DND-41 (cell line): ENCODE measurements at regions not wholly inside any gene's neighbourhood (a gene's known extent, or its start where the extent isn't known, plus 50 kb on each side); places are given as distances from the start of the nearest gene placed in this dataset.
A peak's percentile ranks its signal among the peaks of the same experiment; 100 is the strongest.

Source experiments
- ATAC-seq: fragments of 200-7000 bp; cut with Tn5 transposase; 3 replicates; pipeline ENCODE4 v1.9.1; 2021; ENCODE audit warnings: low read depth; ENCODE audit not compliant: insufficient read depth
- DNase-seq: peaks from one replicate; pipeline ENCODE4 v3.0.0-alpha.2; 2020
- H2AFZ ChIP-seq: 2 replicates; pipeline ENCODE4 v1.6.0; 2012; ENCODE audit warnings: low read depth, low read length
- H3K27ac ChIP-seq: 2 replicates; pipeline ENCODE4 v1.5.1; 2012; ENCODE audit warnings: low read length, inconsistent platforms
- H3K27me3 ChIP-seq: fragments of 200-600 bp; sonication (generic); 2 replicates; pipeline ENCODE4 v1.6.0; 2012; ENCODE audit warnings: low read length, mild to moderate bottlenecking, inconsistent platforms; ENCODE audit not compliant: insufficient read depth, poor library complexity
- H3K36me3 ChIP-seq: 2 replicates; pipeline ENCODE4 v1.5.1; 2012; ENCODE audit warnings: low read length, inconsistent platforms; ENCODE audit not compliant: insufficient read depth
- H3K4me1 ChIP-seq: 2 replicates; pipeline ENCODE4 v1.5.1; 2012; ENCODE audit warnings: mild to moderate bottlenecking, low read length; ENCODE audit not compliant: insufficient read depth
- H3K4me2 ChIP-seq: 2 replicates; pipeline ENCODE4 v1.6.0; 2012; ENCODE audit warnings: mild to moderate bottlenecking, moderate library complexity, low read length, inconsistent platforms; ENCODE audit not compliant: insufficient read depth
- H3K4me3 ChIP-seq, 2 experiments: fragments of 200-600 bp in 1 of 2; shearing (Covaris generic) in 1 of 2; 2 replicates each; pipeline ENCODE4 v1.5.1; 2012 to 2016; ENCODE audit warnings: inconsistent platforms in 2 of 2, low read length in 2 of 2, mild to moderate bottlenecking in 2 of 2, low read depth in 1 of 2, moderate library complexity in 1 of 2
- H3K79me2 ChIP-seq: 2 replicates; pipeline ENCODE4 v1.6.0; 2012; ENCODE audit warnings: low read length, inconsistent platforms; ENCODE audit not compliant: insufficient read depth
- H3K9ac ChIP-seq: 2 replicates; pipeline ENCODE4 v1.6.0; 2012; ENCODE audit warnings: low read depth, mild to moderate bottlenecking, inconsistent platforms, low read length, moderate library complexity
- H3K9me3 ChIP-seq: 2 replicates; pipeline ENCODE4 v1.5.1; 2012; ENCODE audit warnings: low read length, moderate library complexity, mild to moderate bottlenecking, inconsistent platforms; ENCODE audit not compliant: insufficient read depth, severe bottlenecking
- H4K20me1 ChIP-seq: 2 replicates; pipeline ENCODE4 v1.6.0; 2012; ENCODE audit warnings: low read length; ENCODE audit not compliant: insufficient read depth
- EZH2 ChIP-seq: IDR thresholded peaks from 3 replicates; pipeline ENCODE4 v1.6.1; 2012; ENCODE audit warnings: borderline replicate concordance, low read depth, mild to moderate bottlenecking, moderate library complexity, low read length, inconsistent platforms; ENCODE audit not compliant: severe bottlenecking
- TF ChIP-seq, protein P1 (sequence below): IDR thresholded peaks from 2 replicates; pipeline ENCODE4 v1.5.1; 2012; ENCODE audit warnings: borderline replicate concordance, low read length, moderate library complexity, mild to moderate bottlenecking; ENCODE audit not compliant: poor library complexity, severe bottlenecking; ENCODE audit errors: extremely low read depth

DNA sequence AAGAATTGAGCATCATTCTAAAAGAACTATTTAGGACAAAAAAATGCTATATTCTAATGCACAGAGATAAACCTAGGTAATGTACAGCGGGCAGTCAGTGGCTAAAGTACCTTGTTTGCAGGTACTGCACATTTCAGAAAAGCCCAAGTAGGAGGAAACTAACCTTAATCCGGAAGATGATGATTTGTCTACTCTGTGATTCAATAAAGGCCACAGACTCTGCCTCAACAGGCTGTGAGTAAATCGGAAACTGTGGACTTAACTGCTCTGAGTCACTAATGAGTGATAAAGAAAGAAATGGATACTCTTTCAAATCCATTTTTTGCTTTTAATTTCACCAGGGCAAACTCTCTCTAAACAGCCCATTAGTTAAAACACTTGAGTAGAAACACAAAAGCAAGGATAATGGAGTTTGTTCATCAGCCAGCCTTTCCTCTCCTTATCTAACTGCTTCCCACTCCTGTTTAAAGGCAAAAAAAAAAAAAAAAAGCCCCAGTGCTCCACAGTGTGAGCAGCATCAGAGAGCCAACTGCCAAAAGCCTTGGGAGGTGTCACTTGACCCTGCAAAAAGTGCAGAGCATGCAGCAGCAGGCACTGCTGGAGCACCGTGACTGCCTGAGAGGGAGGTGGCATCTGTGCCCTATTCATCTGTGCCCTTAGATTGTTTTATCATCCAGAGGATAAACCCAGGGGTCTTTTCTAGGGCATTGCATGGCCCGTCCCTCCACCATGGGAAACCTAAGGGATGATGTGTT is 187.7 kb downstream of the SATB1 start:
- Histone ChIP-seq H4K20me1 (no peaks in the 10 kb centered on the region), H3K4me1 (peaks cover 8% of the 10 kb centered on the region), H2AFZ (no peak overlapping the region), H3K9ac (no peak overlapping the region), H3K27me3 (no peaks in the 10 kb centered on the region), H3K4me2 (no peak overlapping the region), H3K79me2 (no peaks in the 10 kb centered on the region), H3K27ac (no peak overlapping the region), H3K36me3 (no peaks in the 10 kb centered on the region), H3K4me3 (no peak overlapping the region), H3K9me3 (no peaks in the 10 kb centered on the region)
- peak; percentile 53; the same call in 2 of the 3 replicates for ATAC-seq
- TF ChIP-seq, protein P1, sequence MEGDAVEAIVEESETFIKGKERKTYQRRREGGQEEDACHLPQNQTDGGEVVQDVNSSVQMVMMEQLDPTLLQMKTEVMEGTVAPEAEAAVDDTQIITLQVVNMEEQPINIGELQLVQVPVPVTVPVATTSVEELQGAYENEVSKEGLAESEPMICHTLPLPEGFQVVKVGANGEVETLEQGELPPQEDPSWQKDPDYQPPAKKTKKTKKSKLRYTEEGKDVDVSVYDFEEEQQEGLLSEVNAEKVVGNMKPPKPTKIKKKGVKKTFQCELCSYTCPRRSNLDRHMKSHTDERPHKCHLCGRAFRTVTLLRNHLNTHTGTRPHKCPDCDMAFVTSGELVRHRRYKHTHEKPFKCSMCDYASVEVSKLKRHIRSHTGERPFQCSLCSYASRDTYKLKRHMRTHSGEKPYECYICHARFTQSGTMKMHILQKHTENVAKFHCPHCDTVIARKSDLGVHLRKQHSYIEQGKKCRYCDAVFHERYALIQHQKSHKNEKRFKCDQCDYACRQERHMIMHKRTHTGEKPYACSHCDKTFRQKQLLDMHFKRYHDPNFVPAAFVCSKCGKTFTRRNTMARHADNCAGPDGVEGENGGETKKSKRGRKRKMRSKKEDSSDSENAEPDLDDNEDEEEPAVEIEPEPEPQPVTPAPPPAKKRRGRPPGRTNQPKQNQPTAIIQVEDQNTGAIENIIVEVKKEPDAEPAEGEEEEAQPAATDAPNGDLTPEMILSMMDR = no peak
- TF ChIP-seq EZH2 = no peak
- no peak for DNase-seq

DNA sequence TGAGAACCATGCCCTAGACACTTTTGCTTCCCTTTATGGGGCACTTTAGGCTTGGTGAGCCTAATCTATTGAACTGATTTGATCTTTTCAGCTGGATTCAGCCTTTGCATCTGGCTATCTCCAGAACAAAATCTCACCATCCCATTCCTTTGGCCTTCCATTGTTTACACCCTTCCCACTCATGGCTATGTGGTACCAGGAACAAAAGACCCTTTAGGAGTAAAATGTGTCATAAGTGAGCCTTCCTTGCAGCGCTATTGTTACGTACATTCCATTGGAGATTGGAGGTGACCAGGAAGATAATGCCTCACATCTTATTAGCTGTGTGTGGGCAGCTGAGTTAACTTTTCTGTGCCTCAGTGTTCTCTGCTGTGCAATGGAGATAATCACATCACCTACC is 188.4 kb downstream of the SATB1 start:
- peaks cover 8% of the 10 kb centered on the region for H3K4me1 ChIP-seq
- no peak for DNase-seq
- no peaks in the 10 kb centered on the region for H3K9me3 ChIP-seq
- H3K79me2 ChIP-seq = no peaks in the 10 kb centered on the region
- no peak overlapping the region for H3K4me2 ChIP-seq
- H3K27ac ChIP-seq = no peak overlapping the region
- H3K9ac ChIP-seq = no peak overlapping the region
- no peak overlapping the region for H3K4me3 ChIP-seq
- no peaks in the 10 kb centered on the region for H4K20me1 ChIP-seq
- H3K36me3 ChIP-seq = no peaks in the 10 kb centered on the region
- ATAC-seq = no peak
- no peak overlapping the region for H2AFZ ChIP-seq
- no peaks in the 10 kb centered on the region for H3K27me3 ChIP-seq
- TF ChIP-seq EZH2 = no peak
- TF ChIP-seq, protein P1 = no peak

DNA sequence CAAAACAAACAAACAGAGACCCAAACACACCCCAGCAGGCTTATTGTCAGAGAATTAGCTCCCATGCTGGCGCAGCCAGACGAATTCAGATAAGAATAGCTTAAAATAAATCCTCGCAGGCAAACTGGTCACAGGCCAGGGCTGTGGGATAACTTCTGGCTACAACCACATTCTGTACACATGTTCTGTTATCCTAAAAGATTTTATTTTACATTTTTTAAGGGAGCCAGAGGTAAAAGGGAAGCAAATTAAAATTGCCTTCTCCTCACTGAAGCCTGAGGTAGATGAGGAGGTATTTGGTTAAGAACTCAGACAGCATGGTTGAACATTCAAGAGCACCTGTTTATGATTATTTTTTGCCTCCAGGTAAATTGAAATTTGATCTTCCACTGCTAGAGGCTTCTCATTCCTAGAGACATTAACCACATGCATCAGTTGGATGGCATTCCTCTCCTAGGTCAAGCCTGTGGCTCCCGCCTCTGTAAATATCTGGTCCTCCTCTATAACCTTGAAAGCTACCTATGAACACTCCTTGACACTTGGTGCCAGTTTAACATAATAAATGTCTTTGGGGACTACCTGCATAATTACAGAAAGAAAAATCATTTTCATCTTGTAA is 190.3 kb downstream of the SATB1 start:
- Histone ChIP-seq H3K4me2 (no peak overlapping the region), H3K9ac (no peak overlapping the region), H3K36me3 (no peaks in the 10 kb centered on the region), H3K9me3 (no peaks in the 10 kb centered on the region), H4K20me1 (no peaks in the 10 kb centered on the region), H3K79me2 (no peaks in the 10 kb centered on the region), H3K4me3 (no peak overlapping the region), H2AFZ (no peak overlapping the region), H3K27ac (no peak overlapping the region), H3K27me3 (no peaks in the 10 kb centered on the region), H3K4me1 (peaks cover 9% of the 10 kb centered on the region)
- no peak for ATAC-seq
- TF ChIP-seq, protein P1 = no peak
- no peak for TF ChIP-seq EZH2
- no peak for DNase-seq
